ENCODE measurements at regions not wholly inside any gene's neighbourhood (a gene's known extent, or its start where the extent isn't known, plus 50 kb on each side); places are given as distances from the start of the nearest gene placed in this dataset.

GRCh38 chr2:12107939-12108338, 361.5 kb downstream of the LPIN1 start:
- TF ChIP-seq CTCF (IDR thresholded peaks at IDR 0.05; ENCODE audit: low read depth, low read length) (no peak), POLR2A (IDR thresholded peaks at IDR 0.05; ENCODE audit: extremely low read depth, insufficient read length) (no peak)
